ENCODE measurements at regions not wholly inside any gene's neighbourhood (a gene's known extent, or its start where the extent isn't known, plus 50 kb on each side); places are given as distances from the start of the nearest gene placed in this dataset.

DNA sequence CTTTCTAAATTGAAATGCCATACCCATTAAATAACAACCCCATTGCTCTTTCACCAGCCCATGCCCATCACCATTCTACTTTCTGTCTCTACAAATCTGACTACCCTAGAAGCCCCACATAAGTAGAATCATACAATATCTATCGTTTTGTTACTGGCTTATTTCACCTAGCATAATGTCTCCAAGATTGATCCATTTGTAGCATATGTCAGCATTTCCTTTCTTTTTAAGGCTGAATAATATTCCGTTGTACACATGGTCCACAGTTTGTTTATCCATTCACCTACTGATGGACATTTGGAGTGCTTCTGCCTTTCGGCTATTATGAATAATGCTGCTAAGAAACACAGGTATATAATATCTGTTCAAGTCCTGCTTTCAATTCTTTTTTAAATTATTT lies 393.1 kb upstream of the SOX9 start:
- DNase-seq: no peak
- WGBS: 92% methylated on average over 3 of the region's 3 CpGs
- peaks cover 2% of the 10 kb centered on the region for H3K4me1 ChIP-seq (ENCODE audit: control insufficient read depth, insufficient read depth, low read length)
- H3K4me3 ChIP-seq (ENCODE audit: low read length): no peak overlapping the region
- H3K27me3 ChIP-seq (ENCODE audit: control insufficient read depth, insufficient read depth): no peaks in the 10 kb centered on the region
- no peak overlapping the region for H3K27ac ChIP-seq (ENCODE audit: low read length)
- intact Hi-C loops (cut with DNase I): no loop called here
- no peak for ATAC-seq
- no peaks in the 10 kb centered on the region for H3K9me3 ChIP-seq (ENCODE audit: control insufficient read depth, low read length)

- Histone ChIP-seq H3K4me3 (ENCODE audit: low read length) (no peak overlapping the region), H3K27me3 (ENCODE audit: control insufficient read depth, insufficient read depth) (no peaks in the 10 kb centered on the region), H3K9me3 (ENCODE audit: control insufficient read depth, low read length) (no peaks in the 10 kb centered on the region), H3K4me1 (ENCODE audit: control insufficient read depth, insufficient read depth, low read length) (no peaks in the 10 kb centered on the region), H3K27ac (ENCODE audit: low read length) (no peak overlapping the region)
- ATAC-seq (no peak), DNase-seq (no peak)
- WGBS: 63% methylated on average over 1 of the region's 1 CpG
- intact Hi-C loops (cut with DNase I): no loop called here
Measured at GRCh38 chr17:71730871-71731270, 389.9 kb upstream of the SOX9 start.

DNA sequence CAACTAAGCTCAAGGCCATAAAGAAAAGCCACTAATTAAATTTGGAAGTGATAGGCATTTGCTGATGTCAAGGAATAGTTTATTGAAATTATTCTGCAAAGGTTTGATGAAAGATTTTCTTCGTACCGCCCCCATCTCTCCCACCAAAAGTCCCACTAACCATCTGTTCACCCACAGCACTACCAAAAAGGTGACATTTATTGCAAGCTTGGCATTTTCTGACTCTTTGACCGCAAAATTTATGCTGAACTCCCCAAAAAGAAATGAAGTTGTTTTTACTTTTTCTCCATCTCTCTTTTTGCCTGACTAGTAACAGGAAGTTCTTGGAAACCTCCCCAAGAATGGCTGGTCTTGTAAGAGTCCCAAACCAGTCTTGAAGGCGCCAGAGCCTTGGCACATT lies 384.9 kb upstream of the SOX9 start:
- WGBS: 86% methylated on average over 4 of the region's 4 CpGs
- no peaks in the 10 kb centered on the region for H3K9me3 ChIP-seq (ENCODE audit: control insufficient read depth, low read length)
- ATAC-seq: no peak

DNA sequence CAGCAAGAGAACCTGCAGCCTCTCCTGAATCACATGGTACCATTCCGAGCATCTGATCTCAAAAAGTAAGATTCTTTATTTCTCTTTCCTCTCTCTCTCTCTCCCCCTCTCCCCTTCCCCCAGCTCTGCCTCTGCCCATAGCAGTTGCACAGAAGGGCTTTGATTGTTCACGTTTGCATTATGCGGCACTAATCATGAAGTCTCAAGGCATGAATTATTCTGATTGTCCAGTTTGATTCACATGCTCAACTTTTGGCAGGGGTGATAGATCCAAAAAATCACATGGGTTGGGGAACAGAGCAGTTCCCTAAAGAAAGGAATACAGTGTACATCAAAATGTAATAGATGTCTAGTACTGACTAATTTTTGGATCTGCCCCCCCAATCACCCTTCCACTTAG lies 380.0 kb upstream of the SOX9 start:
- no peak for ATAC-seq
- H3K27me3 ChIP-seq (ENCODE audit: control insufficient read depth, insufficient read depth): no peaks in the 10 kb centered on the region
- intact Hi-C loops (cut with DNase I): no loop called here
- H3K27ac ChIP-seq (ENCODE audit: low read length): no peak overlapping the region
- no peak for DNase-seq
- no peaks in the 10 kb centered on the region for H3K4me1 ChIP-seq (ENCODE audit: control insufficient read depth, insufficient read depth, low read length)
- no peaks in the 10 kb centered on the region for H3K9me3 ChIP-seq (ENCODE audit: control insufficient read depth, low read length)
- no peak overlapping the region for H3K4me3 ChIP-seq (ENCODE audit: low read length)
- 78% methylated on average over 3 of the region's 3 CpGs for WGBS

More for the DNA sequence above, 384.9 kb upstream of the SOX9 start:
- H3K27me3 ChIP-seq (ENCODE audit: control insufficient read depth, insufficient read depth): no peaks in the 10 kb centered on the region
- H3K27ac ChIP-seq (ENCODE audit: low read length): no peak overlapping the region
- no peaks in the 10 kb centered on the region for H3K4me1 ChIP-seq (ENCODE audit: control insufficient read depth, insufficient read depth, low read length)
- H3K4me3 ChIP-seq (ENCODE audit: low read length): no peak overlapping the region
- intact Hi-C loops (cut with DNase I): no loop called here
- DNase-seq: no peak

- H3K4me3 ChIP-seq (ENCODE audit: low read length): no peak overlapping the region
- H3K9me3 ChIP-seq (ENCODE audit: control insufficient read depth, low read length): no peaks in the 10 kb centered on the region
- DNase-seq (no peak), ATAC-seq (no peak)
- H3K27me3 ChIP-seq (ENCODE audit: control insufficient read depth, insufficient read depth): no peaks in the 10 kb centered on the region
- H3K4me1 ChIP-seq (ENCODE audit: control insufficient read depth, insufficient read depth, low read length): no peaks in the 10 kb centered on the region
- intact Hi-C loops (cut with DNase I): no loop called here
- H3K27ac ChIP-seq (ENCODE audit: low read length): no peak overlapping the region
Measured at GRCh38 chr17:71741836-71742235, 379.0 kb upstream of the SOX9 start.

DNA sequence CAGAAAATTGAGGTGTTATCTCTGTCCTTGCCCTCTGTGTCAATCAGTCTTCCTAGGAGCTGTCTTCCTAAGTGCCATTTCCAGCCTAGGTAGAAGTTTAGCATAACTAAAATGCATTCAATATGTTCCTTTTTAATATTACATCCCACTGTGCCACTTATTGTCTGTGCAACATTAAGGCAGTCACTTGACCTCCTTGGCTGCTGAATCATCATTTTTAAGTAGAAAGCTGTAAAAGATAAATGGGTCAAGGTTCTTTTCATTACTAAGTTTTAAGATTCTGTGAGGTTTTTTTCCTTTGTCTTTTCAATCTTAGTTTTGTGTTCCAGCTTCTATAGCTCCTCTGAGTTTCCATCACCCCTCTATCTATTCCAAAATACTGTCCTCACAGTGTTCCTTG lies 371.9 kb upstream of the SOX9 start:
- H3K4me1 ChIP-seq (ENCODE audit: control insufficient read depth, insufficient read depth, low read length): no peaks in the 10 kb centered on the region
- intact Hi-C loops (cut with DNase I): no loop called here

DNA sequence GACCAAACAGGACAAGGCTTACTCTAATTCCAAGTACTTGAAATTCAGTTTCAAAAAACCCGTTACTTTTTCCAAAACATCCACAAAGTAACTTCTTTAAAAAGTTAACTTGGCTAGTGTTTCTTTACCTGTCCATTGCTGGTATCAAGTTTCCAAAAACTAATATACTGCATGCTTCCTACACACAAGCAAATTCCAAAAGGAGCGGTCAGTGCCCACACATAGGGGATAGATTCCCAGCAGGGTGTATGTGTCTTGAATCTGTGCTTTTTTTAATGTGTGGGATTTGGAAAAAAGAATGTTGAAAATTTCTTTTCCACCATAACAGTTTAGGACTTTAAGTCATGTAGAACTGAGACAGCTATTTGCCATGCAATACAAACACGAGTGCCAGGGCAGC lies 367.8 kb upstream of the SOX9 start:
- no peaks in the 10 kb centered on the region for H3K4me1 ChIP-seq (ENCODE audit: control insufficient read depth, insufficient read depth, low read length)
- whole genome bisulfite sequencing: 84% methylated on average over 3 of the region's 3 CpGs
- intact Hi-C loops (cut with DNase I): no loop called here
- H3K27me3 ChIP-seq (ENCODE audit: control insufficient read depth, insufficient read depth): no peaks in the 10 kb centered on the region
- DNase-seq (no peak), ATAC-seq (no peak)
- H3K4me3 ChIP-seq (ENCODE audit: low read length): no peak overlapping the region
- no peaks in the 10 kb centered on the region for H3K9me3 ChIP-seq (ENCODE audit: control insufficient read depth, low read length)
- H3K27ac ChIP-seq (ENCODE audit: low read length): no peak overlapping the region

More for the DNA sequence above, 371.9 kb upstream of the SOX9 start:
- ATAC-seq (no peak), DNase-seq (no peak)
- Histone ChIP-seq H3K27me3 (ENCODE audit: control insufficient read depth, insufficient read depth) (no peaks in the 10 kb centered on the region), H3K4me3 (ENCODE audit: low read length) (no peak overlapping the region), H3K27ac (ENCODE audit: low read length) (no peak overlapping the region), H3K9me3 (ENCODE audit: control insufficient read depth, low read length) (no peaks in the 10 kb centered on the region)

- H3K9me3 ChIP-seq (ENCODE audit: control insufficient read depth, low read length): no peaks in the 10 kb centered on the region
- intact Hi-C loops (cut with DNase I): no loop called here
- no peak overlapping the region for H3K27ac ChIP-seq (ENCODE audit: low read length)
- ATAC-seq (no peak), DNase-seq (no peak)
- WGBS: 67% methylated on average over 5 of the region's 5 CpGs
- H3K4me1 ChIP-seq (ENCODE audit: control insufficient read depth, insufficient read depth, low read length): no peaks in the 10 kb centered on the region
- H3K4me3 ChIP-seq (ENCODE audit: low read length): no peak overlapping the region
- H3K27me3 ChIP-seq (ENCODE audit: control insufficient read depth, insufficient read depth): no peaks in the 10 kb centered on the region
Measured at GRCh38 chr17:71757156-71757555, 363.7 kb upstream of the SOX9 start.

- Histone ChIP-seq H3K4me1 (ENCODE audit: control insufficient read depth, insufficient read depth, low read length) (no peaks in the 10 kb centered on the region), H3K27ac (ENCODE audit: low read length) (no peak overlapping the region), H3K27me3 (ENCODE audit: control insufficient read depth, insufficient read depth) (no peaks in the 10 kb centered on the region), H3K9me3 (ENCODE audit: control insufficient read depth, low read length) (no peaks in the 10 kb centered on the region), H3K4me3 (ENCODE audit: low read length) (no peak overlapping the region)
- DNase-seq: no peak
- 92% methylated on average over 1 of the region's 1 CpG for WGBS
- ATAC-seq: no peak
- intact Hi-C loops (cut with DNase I): no loop called here
Measured at GRCh38 chr17:71757956-71758355, 362.9 kb upstream of the SOX9 start.

DNA sequence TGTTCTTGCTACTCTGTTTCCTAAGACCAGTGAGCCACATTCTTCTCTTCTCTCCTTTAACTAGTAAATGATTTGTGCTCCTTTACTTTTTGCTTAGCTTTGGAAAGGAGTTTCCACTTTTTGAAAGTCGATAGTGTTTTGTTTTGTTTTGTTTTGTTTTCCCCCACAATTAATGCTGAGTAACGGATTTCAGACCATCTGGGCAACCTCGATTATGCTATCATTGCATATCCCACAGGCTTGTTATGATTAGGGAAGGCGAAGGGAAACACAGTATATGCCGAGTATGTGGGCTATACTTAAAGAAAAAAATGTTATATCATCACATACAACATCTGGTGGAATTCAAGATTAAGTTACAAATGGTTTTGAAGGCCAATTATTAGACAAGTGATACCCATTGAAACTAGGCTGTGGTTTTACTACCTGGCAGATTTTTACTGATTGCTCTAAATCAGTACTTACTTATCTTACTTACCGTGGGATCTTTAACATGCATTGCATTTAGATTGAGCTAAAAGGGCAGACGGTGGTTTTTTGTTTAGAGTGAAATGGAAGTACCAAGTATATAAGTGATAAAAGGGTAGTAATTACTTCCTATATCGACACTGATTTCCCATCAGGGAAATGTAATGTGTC lies 361.3 kb upstream of the SOX9 start:
- ATAC-seq (no peak), DNase-seq (no peak)
- Histone ChIP-seq H3K27me3 (ENCODE audit: control insufficient read depth, insufficient read depth) (no peaks in the 10 kb centered on the region), H3K4me3 (ENCODE audit: low read length) (no peak overlapping the region), H3K27ac (ENCODE audit: low read length) (no peak overlapping the region), H3K9me3 (ENCODE audit: control insufficient read depth, low read length) (no peaks in the 10 kb centered on the region), H3K4me1 (ENCODE audit: control insufficient read depth, insufficient read depth, low read length) (no peaks in the 10 kb centered on the region)
- WGBS: 53% methylated on average over 8 of the region's 8 CpGs
- intact Hi-C loops (cut with DNase I): no loop called here

DNA sequence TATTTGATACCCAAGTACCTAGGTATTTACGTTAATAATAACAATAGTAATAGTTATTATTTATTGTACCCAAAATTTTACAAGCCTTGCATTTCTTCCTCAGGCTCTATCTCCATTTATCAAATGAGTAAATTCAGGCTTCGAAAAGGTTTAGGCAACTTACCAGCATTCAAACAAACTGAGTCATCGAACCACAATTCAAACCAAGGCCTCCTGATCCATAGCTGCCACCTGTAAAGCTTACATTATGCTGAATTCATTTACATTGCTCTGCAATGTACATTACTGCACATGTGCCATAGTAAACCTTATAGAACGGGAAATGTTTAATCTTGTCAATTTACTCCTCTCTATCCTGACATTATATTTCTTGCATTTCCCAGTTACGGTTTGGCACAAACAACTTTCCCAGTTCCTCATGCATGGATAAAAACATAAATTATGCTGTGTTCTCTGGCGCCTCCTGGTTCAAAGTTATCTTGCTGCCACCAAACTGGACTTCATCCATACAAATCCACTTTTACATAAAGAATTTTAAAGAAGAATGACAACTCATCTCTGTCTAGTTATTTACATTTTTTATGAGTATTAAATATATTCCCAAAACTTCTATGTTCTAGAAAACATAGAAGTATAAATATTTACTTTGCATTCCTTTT lies 360.6 kb upstream of the SOX9 start:
- Histone ChIP-seq H3K4me1 (ENCODE audit: control insufficient read depth, insufficient read depth, low read length) (no peaks in the 10 kb centered on the region), H3K27me3 (ENCODE audit: control insufficient read depth, insufficient read depth) (no peaks in the 10 kb centered on the region), H3K4me3 (ENCODE audit: low read length) (no peak overlapping the region), H3K9me3 (ENCODE audit: control insufficient read depth, low read length) (no peaks in the 10 kb centered on the region), H3K27ac (ENCODE audit: low read length) (no peak overlapping the region)
- WGBS: 71% methylated on average over 6 of the region's 6 CpGs
- DNase-seq: no peak
- intact Hi-C loops (cut with DNase I): no loop called here
- ATAC-seq: no peak

DNA sequence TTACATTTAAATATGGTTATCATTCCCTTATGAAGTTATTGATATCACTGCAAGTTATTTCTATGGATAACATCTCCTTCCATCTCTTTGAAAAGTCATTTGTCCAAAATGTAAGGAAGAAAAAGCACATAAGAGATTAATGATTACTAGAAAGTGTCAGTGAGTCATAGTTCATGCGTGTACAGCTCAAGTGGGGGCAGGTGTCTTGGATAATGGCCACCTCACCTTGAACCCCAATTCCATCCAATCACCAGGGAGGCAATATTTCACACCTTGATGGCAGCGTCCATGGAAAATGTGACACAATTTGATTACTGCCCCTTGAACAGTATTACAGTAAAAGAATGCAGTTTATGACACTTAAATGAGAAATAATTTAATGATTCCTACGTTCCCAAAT lies 358.3 kb upstream of the SOX9 start:
- intact Hi-C loops (cut with DNase I): no loop called here

More for the DNA sequence above, 358.3 kb upstream of the SOX9 start:
- H3K27me3 ChIP-seq (ENCODE audit: control insufficient read depth, insufficient read depth): no peaks in the 10 kb centered on the region
- H3K4me3 ChIP-seq (ENCODE audit: low read length): no peak overlapping the region
- DNase-seq (no peak), ATAC-seq (no peak)
- no peak overlapping the region for H3K27ac ChIP-seq (ENCODE audit: low read length)
- no peaks in the 10 kb centered on the region for H3K9me3 ChIP-seq (ENCODE audit: control insufficient read depth, low read length)
- WGBS: 77% methylated on average over 3 of the region's 3 CpGs
- H3K4me1 ChIP-seq (ENCODE audit: control insufficient read depth, insufficient read depth, low read length): no peaks in the 10 kb centered on the region
